H1 (cell line): ENCODE measurements at regions not wholly inside any gene's neighbourhood (a gene's known extent, or its start where the extent isn't known, plus 50 kb on each side); places are given as distances from the start of the nearest gene placed in this dataset.

Experiments used
- CTCF ChIA-PET: fragments of 300-600 bp; sonication (Branson Sonifier 250); formaldehyde crosslinking; loops from one replicate; lab custom pipeline; 2021; ENCODE audit not compliant: partially characterized antibody; lab: Charles Lee
- POLR2A ChIA-PET: fragments of 300-600 bp; sonication (Branson Sonifier 250); formaldehyde crosslinking; loops from one replicate; lab custom pipeline; 2021; ENCODE audit warnings: inconsistent platforms; ENCODE audit not compliant: partially characterized antibody; lab: Charles Lee
- DNase-seq, 2 experiments: peaks; one replicate each; pipeline versions ENCODE4 v3.0.0 to v3.0.0-alpha.2; 2010 to 2022; ENCODE audit warnings: low spot score in 2 of 2, low read depth in 1 of 2, mixed read lengths in 1 of 2
- FAIRE-seq: peaks from 2 replicates; lab custom pipeline; 2011; peaks lifted over from hg19 to GRCh38; lab: Jason Lieb, UNC
- H2AFZ ChIP-seq: 2 replicates; pipeline ENCODE4 v1.8.1; 2012; ENCODE audit warnings: low read length, inconsistent platforms
- H2AK5ac ChIP-seq: 2 replicates; pipeline ENCODE4 v1.6.1; 2013; ENCODE audit warnings: low read depth, low read length
- H2BK120ac ChIP-seq: replicated peaks from 2 replicates; pipeline ENCODE3; 2013; ENCODE audit warnings: low read depth, low read length, inconsistent platforms
- H2BK12ac ChIP-seq: 2 replicates; pipeline ENCODE4 v1.6.1; 2013; ENCODE audit warnings: low read depth, low read length
- H2BK15ac ChIP-seq: 2 replicates; pipeline ENCODE4 v1.6.1; 2013; ENCODE audit warnings: low read length
- H2BK20ac ChIP-seq: 2 replicates; pipeline ENCODE4 v1.6.1; 2013; ENCODE audit warnings: low read length
- H2BK5ac ChIP-seq: 2 replicates; pipeline ENCODE4 v1.6.1; 2013; ENCODE audit warnings: low read depth, low read length
- H3K14ac ChIP-seq: 2 replicates; pipeline ENCODE4 v1.6.1; 2013; ENCODE audit warnings: inconsistent platforms; ENCODE audit not compliant: insufficient read length
- H3K18ac ChIP-seq: 2 replicates; pipeline ENCODE4 v1.6.1; 2013; ENCODE audit warnings: low read length; ENCODE audit errors: extremely low read depth
- H3K23ac ChIP-seq: 2 replicates; pipeline ENCODE4 v1.6.1; 2013; ENCODE audit warnings: inconsistent platforms; ENCODE audit not compliant: insufficient read length
- H3K23me2 ChIP-seq: 2 replicates; pipeline ENCODE4 v1.6.1; 2013; ENCODE audit warnings: low read depth, low read length
- H3K27ac ChIP-seq: 2 replicates; pipeline ENCODE4 v1.6.1; 2011; ENCODE audit warnings: low read depth, low read length, inconsistent platforms
- H3K27me3 ChIP-seq, 4 experiments: replicated peaks in 1 of 4; 1 replicate in 1 of 4; 2 replicates in 3 of 4; pipeline versions ENCODE4 v1.6.1 to v1.8.1; 2011 to 2013; ENCODE audit warnings: low read length in 3 of 4, mild to moderate bottlenecking in 3 of 4, inconsistent platforms in 2 of 4, mixed read lengths in 2 of 4, moderate library complexity in 1 of 4; ENCODE audit not compliant: control insufficient read depth in 3 of 4, insufficient read depth in 3 of 4; ENCODE audit errors: extremely low read depth in 1 of 4
- H3K36me3 ChIP-seq, 4 experiments: 2 replicates each; pipeline versions ENCODE4 v1.6.1 to v1.8.1; 2011 to 2013; ENCODE audit warnings: mild to moderate bottlenecking in 4 of 4, low read length in 3 of 4, moderate library complexity in 2 of 4, control low read depth in 1 of 4, inconsistent platforms in 1 of 4; ENCODE audit not compliant: insufficient read depth in 4 of 4, control insufficient read depth in 2 of 4
- H3K4ac ChIP-seq: replicated peaks from 2 replicates; pipeline ENCODE3; 2013; ENCODE audit warnings: low read length, low read depth, mixed read lengths, inconsistent platforms; ENCODE audit not compliant: insufficient read length
- H3K4me1 ChIP-seq, 4 experiments: replicated peaks in 1 of 4; 1 replicate in 1 of 4; 2 replicates in 3 of 4; pipeline versions ENCODE4 v1.6.1 to v1.8.1; 2011 to 2013; ENCODE audit warnings: low read length in 3 of 4, inconsistent platforms in 2 of 4, mixed read lengths in 1 of 4; ENCODE audit not compliant: insufficient read depth in 4 of 4, control insufficient read depth in 3 of 4
- H3K4me2 ChIP-seq, 2 experiments: 2 replicates each; pipeline versions ENCODE4 v1.6.1 to v1.8.1; 2011 to 2013; ENCODE audit warnings: low read depth in 2 of 2, low read length in 2 of 2, control low read depth in 1 of 2, inconsistent platforms in 1 of 2, mild to moderate bottlenecking in 1 of 2; ENCODE audit not compliant: insufficient read depth in 1 of 2
- H3K4me3 ChIP-seq, 4 experiments: fragments of 200-600, 300-600 bp in 1 of 4; sonication (generic), shearing (Covaris generic), sonication (Bioruptor Twin) in 1 of 4; 2 replicates each; pipeline versions ENCODE4 v1.5.1 to v1.8.1; 2011 to 2016; ENCODE audit warnings: low read length in 4 of 4, low read depth in 3 of 4, control low read depth in 2 of 4, inconsistent platforms in 2 of 4, mild to moderate bottlenecking in 2 of 4, mixed read lengths in 1 of 4, moderate library complexity in 1 of 4; ENCODE audit not compliant: insufficient read depth in 2 of 4; ENCODE audit errors: extremely low read depth in 1 of 4
- H3K56ac ChIP-seq: replicated peaks from 2 replicates; pipeline ENCODE3; 2013; ENCODE audit warnings: low read depth, mild to moderate bottlenecking, mixed read lengths, low read length, inconsistent platforms; ENCODE audit not compliant: insufficient read length
- H3K79me1 ChIP-seq: 2 replicates; pipeline ENCODE4 v1.6.1; 2013; ENCODE audit warnings: low read depth, low read length, control low read depth
- H3K79me2 ChIP-seq, 2 experiments: 2 replicates each; pipeline versions ENCODE4 v1.6.1 to v1.8.1; 2012 to 2013; ENCODE audit warnings: low read length in 2 of 2, mild to moderate bottlenecking in 2 of 2, inconsistent platforms in 1 of 2; ENCODE audit not compliant: insufficient read depth in 2 of 2, control insufficient read depth in 1 of 2
- H3K9ac ChIP-seq, 4 experiments: replicated peaks in 1 of 4; 1 replicate in 1 of 4; 2 replicates in 3 of 4; pipeline versions ENCODE4 v1.6.1 to v1.8.1; 2011 to 2013; ENCODE audit warnings: low read depth in 3 of 4, low read length in 3 of 4, control low read depth in 2 of 4, mild to moderate bottlenecking in 2 of 4, moderate library complexity in 2 of 4, inconsistent platforms in 1 of 4; ENCODE audit errors: extremely low read depth in 1 of 4
- H3K9me3 ChIP-seq, 2 experiments: 2 replicates each; pipeline versions ENCODE4 v1.6.1 to v1.8.1; 2012 to 2013; ENCODE audit warnings: mild to moderate bottlenecking in 2 of 2, moderate library complexity in 2 of 2, control low read depth in 1 of 2, inconsistent platforms in 1 of 2, low read depth in 1 of 2, low read length in 1 of 2, mixed read lengths in 1 of 2; ENCODE audit not compliant: insufficient read depth in 2 of 2
- H4K20me1 ChIP-seq, 2 experiments: replicated peaks in 1 of 2; 2 replicates each; pipeline versions ENCODE3 to v1.8.1; 2011 to 2013; ENCODE audit warnings: inconsistent platforms in 2 of 2, low read length in 2 of 2, mild to moderate bottlenecking in 1 of 2; ENCODE audit not compliant: insufficient read depth in 2 of 2, control insufficient read depth in 1 of 2
- H4K5ac ChIP-seq: 2 replicates; pipeline ENCODE4 v1.6.1; 2013; ENCODE audit warnings: low read length, low read depth, mixed read lengths, inconsistent platforms; ENCODE audit not compliant: insufficient read length
- H4K8ac ChIP-seq: 2 replicates; pipeline ENCODE4 v1.8.0; 2013; ENCODE audit warnings: mild to moderate bottlenecking, moderate library complexity, low read length, inconsistent platforms; ENCODE audit not compliant: insufficient read depth; ENCODE audit errors: extremely low read depth
- H4K91ac ChIP-seq: replicated peaks from 2 replicates; pipeline ENCODE3; 2013; ENCODE audit warnings: low read length, mixed read lengths, inconsistent platforms; ENCODE audit not compliant: insufficient read length
- CREB1 ChIP-seq: IDR thresholded peaks from 2 replicates; pipeline ENCODE4 v1.6.1; 2012; ENCODE audit warnings: inconsistent platforms
- EZH2 ChIP-seq: fragments of 200-600 bp; sonication (generic); IDR thresholded peaks from 2 replicates; pipeline ENCODE4 v1.7.1; 2012; ENCODE audit warnings: low read depth, mild to moderate bottlenecking, moderate library complexity, low read length, inconsistent platforms; ENCODE audit not compliant: severe bottlenecking
- HDAC2 ChIP-seq, 2 experiments: fragments of 300-600 bp in 1 of 2; sonication (generic) in 1 of 2; IDR thresholded peaks; 2 replicates each; pipeline ENCODE4 v1.6.1; 2011 to 2012; ENCODE audit warnings: low read depth in 2 of 2, low read length in 2 of 2, mild to moderate bottlenecking in 2 of 2, moderate library complexity in 2 of 2, borderline replicate concordance in 1 of 2, inconsistent platforms in 1 of 2
- PHF8 ChIP-seq: fragments of 200-600 bp; sonication (generic); conservative IDR thresholded peaks from 2 replicates; pipeline ENCODE4 v1.7.1; 2012; ENCODE audit warnings: low read depth, mild to moderate bottlenecking, inconsistent platforms, low read length, moderate library complexity
- RNF2 ChIP-seq: fragments of 200-900, 300-1000 bp; sonication (generic); IDR thresholded peaks from 2 replicates; pipeline ENCODE4 v1.7.1; 2016; ENCODE audit warnings: borderline replicate concordance, low read depth, mild to moderate bottlenecking, antibody characterized with exemption, low read length; ENCODE audit not compliant: poor library complexity, severe bottlenecking; ENCODE audit errors: missing control alignments
- SAP30 ChIP-seq: fragments of 300-600 bp; sonication (generic); IDR thresholded peaks from 2 replicates; pipeline ENCODE4 v1.7.1; 2012; ENCODE audit warnings: low read length, moderate library complexity, mild to moderate bottlenecking, inconsistent platforms; ENCODE audit not compliant: insufficient read depth, insufficient replicate concordance
- SRF ChIP-seq: IDR thresholded peaks from 2 replicates; pipeline ENCODE4 v1.6.1; 2011; ENCODE audit warnings: mild to moderate bottlenecking, low read depth, low read length, moderate library complexity
- SUZ12 ChIP-seq: fragments of 200-600 bp; sonication (generic); IDR thresholded peaks from 2 replicates; pipeline ENCODE4 v1.6.1; 2012; ENCODE audit warnings: mild to moderate bottlenecking, inconsistent platforms, low read length, moderate library complexity, mixed read lengths
- TAF1 ChIP-seq: IDR thresholded peaks from 2 replicates; pipeline ENCODE4 v1.6.1; 2011; ENCODE audit warnings: mild to moderate bottlenecking, low read depth, low read length
- WGBS, 2 experiments: shearing (Covaris generic) in 1 of 2; methylation state at CpG; one replicate each; pipeline versions ENCODE4 v1.1.6 to v1.1.7; 2013 to 2015; ENCODE audit warnings: low lambda C conversion rate in 2 of 2, mixed read lengths in 2 of 2, inconsistent platforms in 1 of 2, low coverage in 1 of 2, missing lambda C conversion rate in 1 of 2; ENCODE audit not compliant: insufficient replicate concordance in 2 of 2, insufficient coverage in 1 of 2, insufficient read length in 1 of 2; ENCODE audit errors: extremely low coverage in 1 of 2, missing lambda C conversion rate in 1 of 2; 5-methylcytosine and 5-hydroxymethylcytosine counted together
- TF ChIP-seq, protein P1 (sequence below): IDR thresholded peaks from 2 replicates; pipeline ENCODE4 v1.6.1; 2012; ENCODE audit warnings: inconsistent platforms

DNA sequence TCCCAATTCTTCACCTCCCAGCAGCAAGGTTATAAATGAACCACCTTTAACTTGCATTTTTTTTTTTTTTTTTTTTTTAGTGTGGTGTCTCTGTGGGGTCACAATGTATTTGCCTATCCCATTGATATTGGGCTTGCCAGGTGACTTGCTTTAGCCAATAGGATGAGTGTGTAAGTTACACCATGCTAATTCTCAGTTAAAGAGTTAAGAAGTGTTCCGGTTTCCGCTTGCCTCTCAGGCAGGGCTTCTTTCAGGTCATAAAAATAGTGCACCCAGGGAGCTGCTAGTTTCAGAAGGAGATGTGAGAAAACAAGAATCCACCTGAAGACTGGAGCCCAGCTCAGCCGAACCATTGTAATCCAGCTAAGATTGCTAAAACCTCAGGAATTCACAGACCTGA is 84.2 kb upstream of the PTPRD start:
- H3K9me3 ChIP-seq = no peaks in the 10 kb centered on the region
- H3K4me3 ChIP-seq = no peak overlapping the region
- no peak overlapping the region for H3K9ac ChIP-seq
- no peak overlapping the region for H2BK15ac ChIP-seq
- H4K20me1 ChIP-seq = no peaks in the 10 kb centered on the region
- H3K23me2 ChIP-seq = no peaks in the 10 kb centered on the region
- H3K79me2 ChIP-seq = no peaks in the 10 kb centered on the region
- no peak for TF ChIP-seq EZH2
- TF ChIP-seq SUZ12 = no peak
- TF ChIP-seq CREB1 = no peak
- no peak for TF ChIP-seq SRF
- no peak for TF ChIP-seq HDAC2 (IDR thresholded peaks at IDR 0.05; ENCODE audit: borderline replicate concordance in 1 of 2, low read depth in 2 of 2, low read length in 2 of 2)
- TF ChIP-seq PHF8 = no peak
- TF ChIP-seq, protein P1, sequence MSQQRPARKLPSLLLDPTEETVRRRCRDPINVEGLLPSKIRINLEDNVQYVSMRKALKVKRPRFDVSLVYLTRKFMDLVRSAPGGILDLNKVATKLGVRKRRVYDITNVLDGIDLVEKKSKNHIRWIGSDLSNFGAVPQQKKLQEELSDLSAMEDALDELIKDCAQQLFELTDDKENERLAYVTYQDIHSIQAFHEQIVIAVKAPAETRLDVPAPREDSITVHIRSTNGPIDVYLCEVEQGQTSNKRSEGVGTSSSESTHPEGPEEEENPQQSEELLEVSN = no peak
- no peak for TF ChIP-seq RNF2
- TF ChIP-seq SAP30 = no peak
- no peak for TF ChIP-seq TAF1
- TF ChIP-seq, all 59 proteins: peak for 0
- no peak overlapping the region for H3K4me2 ChIP-seq
- no peaks in the 10 kb centered on the region for H3K4me1 ChIP-seq
- no peak overlapping the region for H2BK120ac ChIP-seq
- H2AK5ac ChIP-seq = no peak overlapping the region
- H2BK5ac ChIP-seq = no peak overlapping the region
- H4K91ac ChIP-seq = no peak overlapping the region
- no peak overlapping the region for H3K56ac ChIP-seq
- no peaks in the 10 kb centered on the region for H3K79me1 ChIP-seq
- no peak overlapping the region for H3K4ac ChIP-seq
- H3K27ac ChIP-seq = no peak overlapping the region
- DNase-seq (no peak), FAIRE-seq (no peak)
- H3K23ac ChIP-seq = no peak overlapping the region
- 86% methylated on average over 3 of the region's 3 CpGs; no CpG with 5 or more reads in 1 of the 2 experiments for WGBS, 2 experiments
- H3K18ac ChIP-seq = no peak overlapping the region
- no peaks in the 10 kb centered on the region for H3K27me3 ChIP-seq
- no peak overlapping the region for H2BK20ac ChIP-seq
- H4K5ac ChIP-seq = no peak overlapping the region
- H2BK12ac ChIP-seq = no peak overlapping the region
- ChIA-PET POLR2A (no interaction called here), CTCF (no interaction called here)
- no peaks in the 10 kb centered on the region for H3K36me3 ChIP-seq
- H2AFZ ChIP-seq = no peak overlapping the region
- no peak overlapping the region for H4K8ac ChIP-seq
- H3K14ac ChIP-seq = no peak overlapping the region
